ENCODE measurements at regions not wholly inside any gene's neighbourhood (a gene's known extent, or its start where the extent isn't known, plus 50 kb on each side); places are given as distances from the start of the nearest gene placed in this dataset.

- H3K4me1 ChIP-seq (ENCODE audit: insufficient read depth, low read length) = peaks cover 7% of the 10 kb centered on the region
- H3K9ac ChIP-seq (ENCODE audit: low read depth, low read length) = no peak overlapping the region
- H4K20me1 ChIP-seq (ENCODE audit: insufficient read depth, low read length) = no peaks in the 10 kb centered on the region
- H3K9me3 ChIP-seq (ENCODE audit: insufficient read depth, low read length, severe bottlenecking) = no peaks in the 10 kb centered on the region
- DNase-seq (no peak), ATAC-seq (ENCODE audit: insufficient read depth, low read depth) (no peak)
- no peak for TF ChIP-seq CTCF (IDR thresholded peaks at IDR 0.05; ENCODE audit: borderline replicate concordance, extremely low read depth, low read length, poor library complexity, severe bottlenecking)
- TF ChIP-seq EZH2 (IDR thresholded peaks at IDR 0.05; ENCODE audit: borderline replicate concordance, low read depth, low read length, severe bottlenecking) = no peak
- H3K4me2 ChIP-seq (ENCODE audit: insufficient read depth, low read length) = no peak overlapping the region
- no peak overlapping the region for H3K27ac ChIP-seq (ENCODE audit: low read length)
- peaks cover 13% of the 10 kb centered on the region for H3K27me3 ChIP-seq (ENCODE audit: insufficient read depth, low read length, poor library complexity)
- H3K4me3 ChIP-seq (ENCODE audit: low read depth in 1 of 2, low read length in 2 of 2) = no peak overlapping the region
- H2AFZ ChIP-seq (ENCODE audit: low read depth, low read length) = no peak overlapping the region
- H3K36me3 ChIP-seq (ENCODE audit: insufficient read depth, low read length) = no peaks in the 10 kb centered on the region
- H3K79me2 ChIP-seq (ENCODE audit: insufficient read depth, low read length) = no peaks in the 10 kb centered on the region
Measured at GRCh38 chr5:50967009-50967562, 300.6 kb downstream of the PARP8 start.

- H2AFZ ChIP-seq (ENCODE audit: low read depth, low read length) = no peak overlapping the region
- H3K36me3 ChIP-seq (ENCODE audit: insufficient read depth, low read length) = no peaks in the 10 kb centered on the region
- peaks cover 13% of the 10 kb centered on the region for H3K27me3 ChIP-seq (ENCODE audit: insufficient read depth, low read length, poor library complexity)
- no peaks in the 10 kb centered on the region for H3K79me2 ChIP-seq (ENCODE audit: insufficient read depth, low read length)
- no peak overlapping the region for H3K4me3 ChIP-seq (ENCODE audit: low read depth in 1 of 2, low read length in 2 of 2)
- DNase-seq (no peak), ATAC-seq (ENCODE audit: insufficient read depth, low read depth) (no peak)
- H4K20me1 ChIP-seq (ENCODE audit: insufficient read depth, low read length) = no peaks in the 10 kb centered on the region
- no peaks in the 10 kb centered on the region for H3K9me3 ChIP-seq (ENCODE audit: insufficient read depth, low read length, severe bottlenecking)
- H3K4me2 ChIP-seq (ENCODE audit: insufficient read depth, low read length) = no peak overlapping the region
- TF ChIP-seq CTCF (IDR thresholded peaks at IDR 0.05; ENCODE audit: borderline replicate concordance, extremely low read depth, low read length, poor library complexity, severe bottlenecking) = no peak
- no peak overlapping the region for H3K9ac ChIP-seq (ENCODE audit: low read depth, low read length)
- H3K4me1 ChIP-seq (ENCODE audit: insufficient read depth, low read length) = peaks cover 5% of the 10 kb centered on the region
- no peak overlapping the region for H3K27ac ChIP-seq (ENCODE audit: low read length)
Measured at GRCh38 chr5:50967563-50968355, 301.3 kb downstream of the PARP8 start.

- peaks cover 12% of the 10 kb centered on the region for H3K27me3 ChIP-seq (ENCODE audit: insufficient read depth, low read length, poor library complexity)
- H3K9me3 ChIP-seq (ENCODE audit: insufficient read depth, low read length, severe bottlenecking) = no peaks in the 10 kb centered on the region
- no peaks in the 10 kb centered on the region for H3K36me3 ChIP-seq (ENCODE audit: insufficient read depth, low read length)
- no peak overlapping the region for H3K4me2 ChIP-seq (ENCODE audit: insufficient read depth, low read length)
- ATAC-seq (ENCODE audit: insufficient read depth, low read depth) = no peak
- no peak for TF ChIP-seq CTCF (IDR thresholded peaks at IDR 0.05; ENCODE audit: borderline replicate concordance, extremely low read depth, low read length, poor library complexity, severe bottlenecking)
- no peak for TF ChIP-seq EZH2 (IDR thresholded peaks at IDR 0.05; ENCODE audit: borderline replicate concordance, low read depth, low read length, severe bottlenecking)
- no peaks in the 10 kb centered on the region for H3K79me2 ChIP-seq (ENCODE audit: insufficient read depth, low read length)
- H3K4me3 ChIP-seq (ENCODE audit: low read depth in 1 of 2, low read length in 2 of 2) = no peak overlapping the region
- H2AFZ ChIP-seq (ENCODE audit: low read depth, low read length) = no peak overlapping the region
- no peaks in the 10 kb centered on the region for H4K20me1 ChIP-seq (ENCODE audit: insufficient read depth, low read length)
- no peak overlapping the region for H3K27ac ChIP-seq (ENCODE audit: low read length)
- no peak for DNase-seq
- no peak overlapping the region for H3K9ac ChIP-seq (ENCODE audit: low read depth, low read length)
- peaks cover 1% of the 10 kb centered on the region for H3K4me1 ChIP-seq (ENCODE audit: insufficient read depth, low read length)
Measured at GRCh38 chr5:50968356-50969149, 302.1 kb downstream of the PARP8 start.

Measured in DND-41 (cell line).